Activated effector memory CD4-positive, alpha-beta T cell treated with Interleukin-2 at 50 U/mL for 16 hours (primary cell): ENCODE measurements at regions not wholly inside any gene's neighbourhood (a gene's known extent, or its start where the extent isn't known, plus 50 kb on each side); places are given as distances from the start of the nearest gene placed in this dataset.
"Not testable (repeated sequence)": the region's sequence is repeated elsewhere in the genome, so short reads cannot be mapped to it uniquely, and the experiment has no call there.

Experiments used
- DNase-seq: peaks from one replicate; pipeline ENCODE4 v3.0.0-alpha.2; 2020

DNA sequence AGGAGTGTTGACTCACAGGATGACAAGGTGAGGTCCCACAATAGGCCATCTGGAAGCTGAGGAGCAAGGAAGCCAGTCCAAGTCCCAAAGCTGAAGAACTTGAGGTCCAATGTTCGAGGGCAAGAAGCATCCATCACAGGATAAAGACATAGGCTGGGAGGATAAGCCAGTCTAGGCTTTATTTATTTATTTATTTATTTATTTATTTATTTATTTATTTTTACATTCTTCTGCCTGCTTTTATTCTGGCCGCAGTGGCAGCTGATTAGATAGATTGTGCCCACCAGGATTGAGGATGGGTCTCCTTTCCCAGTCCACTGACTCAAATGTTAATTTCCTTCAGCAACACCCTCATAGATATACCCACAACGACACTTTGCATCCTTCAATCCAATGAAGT lies 472.2 kb upstream of the DPPA4 start:
- no peak for DNase-seq

DNA sequence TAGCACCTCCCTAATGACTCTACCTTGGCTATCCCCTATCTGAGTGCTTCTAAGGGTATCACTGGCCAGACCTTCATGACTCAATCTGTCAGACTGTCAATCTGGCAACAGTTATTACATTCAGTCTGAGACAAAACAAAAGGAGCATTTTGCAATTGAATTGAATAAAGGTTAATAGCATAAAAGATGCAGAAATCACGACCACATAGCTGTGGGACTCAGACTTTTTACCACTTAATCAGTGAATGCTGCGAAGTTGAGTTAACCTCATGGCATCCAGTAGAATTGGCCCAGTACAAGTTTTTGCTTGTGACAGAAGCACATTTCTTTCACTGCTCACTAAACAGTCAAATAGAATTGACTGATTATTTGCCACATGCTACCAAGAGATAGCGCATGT lies 480.7 kb upstream of the DPPA4 start:
- DNase-seq = no peak

GRCh38 chr3:109819734-109820133 lies 482.4 kb upstream of the DPPA4 start:
- no peak for DNase-seq

- DNase-seq = no peak
Measured at GRCh38 chr3:109825971-109826810, 488.8 kb upstream of the DPPA4 start.

GRCh38 chr3:109831403-109831802 lies 494.1 kb upstream of the DPPA4 start:
- DNase-seq = no peak

DNA sequence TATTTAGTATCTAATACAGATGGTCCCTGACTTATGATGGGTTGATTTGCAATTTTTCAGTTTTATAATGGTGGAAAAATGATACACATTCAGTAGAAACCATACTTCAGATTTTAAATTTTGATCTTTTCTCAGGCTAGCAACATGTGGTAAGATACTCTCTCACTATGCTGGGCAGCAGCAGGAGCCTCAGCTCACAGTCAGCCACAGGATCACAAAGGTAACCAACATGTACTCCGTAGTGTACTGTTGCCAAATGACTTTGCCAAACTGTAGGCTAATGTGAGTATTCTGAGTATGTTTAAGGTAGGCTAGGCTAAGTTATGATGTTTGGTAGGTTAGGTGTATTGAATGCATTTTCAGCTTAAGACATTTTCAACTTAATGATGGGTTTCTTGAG lies 498.6 kb upstream of the DPPA4 start:
- no peak for DNase-seq

DNA sequence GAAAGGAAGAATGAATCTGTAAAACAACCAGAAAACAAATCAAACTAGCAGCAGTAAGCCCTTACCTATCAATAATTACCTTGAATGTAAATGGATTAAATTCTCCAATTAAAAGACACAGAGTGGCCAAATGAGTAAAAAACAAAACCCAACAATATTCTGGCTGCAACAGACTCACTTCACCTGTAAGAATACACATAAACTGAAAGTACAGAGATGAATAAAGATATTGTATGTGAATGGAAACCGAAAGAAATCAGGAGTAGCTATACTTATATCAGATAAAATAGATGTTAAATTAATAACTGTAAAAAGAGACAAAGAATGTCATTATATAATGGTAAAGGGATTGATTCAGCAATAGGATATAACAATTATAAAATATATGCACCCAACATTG lies 514.5 kb upstream of the DPPA4 start:
- no peak for DNase-seq

- DNase-seq = no peak
Measured at GRCh38 chr3:109852283-109852682, 514.9 kb upstream of the DPPA4 start.

DNA sequence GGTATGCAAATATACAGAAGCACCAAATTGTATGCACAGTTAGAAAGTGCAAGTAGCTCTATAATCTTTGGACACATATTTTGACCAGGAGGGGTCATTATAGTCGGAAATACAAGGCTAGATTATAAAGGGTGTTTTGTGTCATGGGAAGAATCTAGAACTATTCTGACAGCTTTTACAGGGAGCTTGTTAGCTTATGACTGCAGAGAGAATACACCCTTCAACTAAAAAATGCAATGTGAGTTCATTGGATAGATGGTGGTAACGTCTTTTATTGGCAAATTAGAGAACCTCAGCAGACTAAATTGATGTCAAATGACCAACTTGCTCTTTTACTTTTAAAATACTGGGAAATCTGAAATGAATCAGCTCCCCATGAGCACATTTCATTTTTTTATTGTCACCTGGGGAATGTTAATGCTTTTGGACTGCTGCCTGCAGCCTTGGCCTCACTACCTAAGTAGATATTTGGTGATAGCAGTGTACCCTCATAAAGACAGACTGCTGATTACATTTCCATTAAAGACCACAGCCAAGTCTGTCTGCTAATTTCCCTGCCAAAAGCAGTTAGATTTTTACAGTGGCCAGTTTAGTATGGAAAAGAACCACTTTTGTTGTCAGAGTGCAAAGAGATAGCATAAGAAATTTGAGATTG lies 515.9 kb upstream of the DPPA4 start:
- DNase-seq = no peak

DNA sequence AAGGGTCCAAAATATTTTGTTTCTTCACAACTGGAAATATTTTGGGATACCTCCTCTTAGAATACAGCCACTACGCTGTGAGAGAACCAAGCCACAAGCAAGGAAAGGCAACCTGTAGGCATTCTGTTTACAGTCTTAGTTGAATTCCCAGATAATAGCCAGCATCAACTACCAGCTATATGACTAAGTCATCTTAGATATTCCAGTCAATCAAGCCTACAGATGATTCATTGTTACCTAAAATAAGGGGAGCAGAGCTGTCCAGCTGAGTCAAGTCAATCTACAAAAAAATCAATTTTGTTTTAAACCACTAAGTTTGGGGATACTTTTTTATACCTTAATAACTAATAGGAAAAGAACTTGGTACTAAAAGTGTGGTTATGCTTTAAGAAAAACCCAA lies 526.4 kb upstream of the DPPA4 start:
- DNase-seq = no peak

- no peak for DNase-seq
Measured at GRCh38 chr3:109864452-109864851, 527.1 kb upstream of the DPPA4 start.

- no peak for DNase-seq
Measured at GRCh38 chr3:109869586-109869985, 532.2 kb upstream of the DPPA4 start.

DNA sequence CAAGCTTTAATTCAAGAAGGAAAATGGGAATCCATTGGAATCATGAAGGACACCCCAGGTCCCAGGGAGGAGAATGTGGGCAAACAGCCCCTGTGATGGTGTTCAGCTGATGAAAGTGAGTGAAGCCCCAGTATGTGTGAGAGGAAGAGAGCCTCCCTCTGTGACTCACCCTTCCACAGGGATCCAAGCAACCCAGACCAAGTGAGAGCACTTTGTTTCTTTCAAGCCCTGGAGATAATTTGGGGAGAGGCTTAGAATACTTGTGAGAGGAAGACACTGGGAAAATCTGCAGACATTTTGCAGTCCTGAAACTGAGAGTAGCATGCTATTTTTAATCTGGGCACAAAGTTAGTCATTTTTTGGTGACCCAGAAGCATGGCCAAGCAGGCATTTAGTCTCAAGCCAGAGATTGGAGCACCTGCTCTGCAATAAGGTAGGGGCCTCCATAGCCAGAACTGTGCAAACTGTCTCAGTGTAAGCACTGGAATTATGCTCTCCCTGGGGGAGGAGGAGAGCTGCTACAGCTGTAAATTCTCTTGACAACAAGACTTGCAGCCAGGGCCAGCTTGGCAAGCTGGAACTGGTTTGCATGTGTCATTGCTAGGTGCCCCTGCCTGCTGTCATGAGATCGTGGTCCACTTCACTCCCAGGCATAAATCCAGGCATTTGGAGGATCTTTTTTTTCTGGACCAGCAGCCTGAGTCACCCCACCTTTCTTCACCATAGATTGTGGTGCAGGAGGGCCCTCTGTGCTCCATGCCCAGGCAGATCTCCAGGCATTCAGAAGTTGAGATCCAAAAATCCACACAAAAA lies 537.8 kb upstream of the DPPA4 start:
- no peak for DNase-seq

DNA sequence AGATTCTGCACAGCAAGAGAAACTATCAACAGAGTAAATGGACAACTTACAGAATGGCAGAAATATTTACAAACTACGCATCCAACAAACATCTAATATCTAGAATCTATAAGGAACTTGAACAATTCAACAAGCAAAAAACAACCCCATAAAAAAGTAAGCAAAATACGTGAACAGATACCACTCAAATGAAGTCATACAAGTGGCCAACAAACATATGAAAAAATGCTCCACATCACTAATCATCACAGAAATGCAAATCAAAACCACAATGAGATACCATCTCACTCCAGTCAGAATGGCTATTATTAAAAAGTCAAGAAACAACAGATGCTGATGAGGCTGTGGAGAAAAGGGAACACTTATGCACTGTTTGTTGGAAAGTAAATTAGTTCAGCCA lies 540.3 kb upstream of the DPPA4 start:
- DNase-seq = not testable (repeated sequence)

- DNase-seq = no peak
Measured at GRCh38 chr3:109882144-109882543, 544.8 kb upstream of the DPPA4 start.

DNA sequence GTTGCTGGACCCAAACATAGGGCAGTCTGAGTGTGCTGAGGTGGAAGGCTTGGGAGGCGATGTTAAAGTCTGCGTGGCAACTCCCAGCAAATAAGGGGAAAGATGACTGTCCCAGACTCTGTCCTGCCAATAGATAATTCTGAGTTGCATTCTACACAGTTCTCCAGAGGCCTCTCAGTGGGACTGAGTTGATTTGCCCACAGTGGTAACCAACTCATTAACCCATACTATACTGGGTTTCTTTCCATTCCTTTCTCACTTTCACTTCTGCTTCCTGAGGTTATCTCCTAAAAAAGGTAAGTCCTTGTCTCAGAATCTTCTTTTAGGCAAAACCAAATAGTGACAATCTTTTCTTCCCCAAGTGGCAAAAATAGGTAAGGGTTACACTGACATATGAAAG lies 549.9 kb upstream of the DPPA4 start:
- DNase-seq = no peak

GRCh38 chr3:109888026-109888425 lies 550.7 kb upstream of the DPPA4 start:
- DNase-seq = no peak

DNA sequence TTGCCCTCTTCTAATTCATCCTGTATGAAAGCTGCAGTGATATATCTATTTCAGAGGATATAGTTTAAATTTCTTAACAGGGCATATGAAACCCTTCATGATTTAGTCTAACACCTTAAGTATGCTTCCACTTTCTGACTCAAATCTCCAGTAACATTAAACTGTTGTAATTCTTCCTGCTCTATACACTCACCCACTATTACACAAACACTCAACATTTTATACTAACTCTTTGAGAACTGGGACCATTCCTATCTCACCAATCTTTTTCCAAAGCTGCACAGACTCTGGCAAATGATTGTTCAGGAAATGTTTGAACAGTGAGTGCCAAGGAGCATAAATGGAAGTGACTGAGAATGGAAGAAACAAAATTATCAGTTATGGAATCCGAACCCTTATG lies 560.4 kb upstream of the DPPA4 start:
- no peak for DNase-seq

- no peak for DNase-seq
Measured at GRCh38 chr3:109899925-109900324, 562.6 kb upstream of the DPPA4 start.

- DNase-seq = no peak
Measured at GRCh38 chr3:109900783-109901182, 563.4 kb upstream of the DPPA4 start.

DNA sequence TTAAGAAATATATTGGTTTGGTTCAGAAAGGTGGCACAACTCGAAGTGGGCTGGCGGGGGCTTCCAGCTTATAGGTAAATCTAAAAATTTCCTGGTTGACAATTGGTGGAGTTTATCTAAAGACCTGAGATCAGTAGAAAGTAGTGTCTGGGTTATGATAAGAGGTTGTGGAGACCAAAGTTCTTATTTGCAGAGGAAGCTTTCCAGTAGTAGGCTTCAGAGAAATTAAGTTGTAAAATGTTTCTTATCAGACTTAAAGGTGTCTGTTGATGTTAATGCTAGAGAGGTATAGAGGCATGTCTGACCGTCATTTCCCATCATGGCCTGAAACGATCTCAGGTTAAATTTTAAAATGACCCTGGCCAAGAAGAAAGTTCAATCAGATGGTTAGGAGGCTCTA lies 565.2 kb upstream of the DPPA4 start:
- DNase-seq = no peak

DNA sequence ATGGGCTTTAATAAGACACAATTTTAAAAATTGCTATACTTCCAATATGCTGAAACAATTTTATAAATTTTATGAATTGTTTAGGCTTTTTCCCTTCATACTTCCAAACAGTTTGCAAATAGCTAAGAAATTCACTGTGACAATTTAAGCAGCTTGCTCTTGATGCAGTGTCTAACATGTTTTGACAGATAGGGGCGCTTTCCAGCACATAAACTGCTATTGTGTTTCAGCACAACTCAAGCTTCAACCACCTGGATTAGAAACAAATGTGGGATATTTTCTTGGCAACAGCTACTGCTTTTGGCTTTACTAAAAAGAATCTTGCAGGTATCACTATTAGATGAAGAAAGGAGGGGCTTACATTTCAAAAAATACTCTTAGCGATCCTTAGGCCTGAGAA lies 565.8 kb upstream of the DPPA4 start:
- DNase-seq = no peak

DNA sequence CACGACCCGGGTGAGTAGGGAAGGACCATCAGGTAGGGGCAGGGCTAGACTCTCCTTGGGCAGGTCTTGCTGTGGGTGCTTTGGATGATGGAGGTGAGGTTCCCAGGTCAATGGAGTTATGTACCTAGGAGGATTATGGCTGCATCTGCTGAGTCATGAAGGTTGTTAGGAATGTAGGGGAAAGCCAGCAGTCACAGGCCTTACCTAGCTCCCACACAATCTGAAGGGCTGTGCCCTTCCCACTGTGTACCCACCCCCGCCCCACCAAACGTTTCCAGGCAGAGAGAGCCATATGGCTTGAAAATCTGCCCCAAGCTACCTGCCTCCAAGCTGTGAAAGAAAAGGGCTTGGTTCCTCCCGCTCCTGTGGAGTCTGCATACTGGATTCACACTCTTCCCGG lies 573.4 kb upstream of the DPPA4 start:
- no peak for DNase-seq

GRCh38 chr3:109918740-109919139 lies 581.4 kb upstream of the DPPA4 start:
- no peak for DNase-seq
